Keratinocyte (primary cell): ENCODE measurements at regions not wholly inside any gene's neighbourhood (a gene's known extent, or its start where the extent isn't known, plus 50 kb on each side); places are given as distances from the start of the nearest gene placed in this dataset.

Experiments
- DNase-seq: peaks from one replicate; pipeline ENCODE4 v3.0.0-alpha.2; 2011; ENCODE audit warnings: low read depth, missing footprints, low spot score
- FAIRE-seq: peaks from 2 replicates; lab custom pipeline; 2011; peaks lifted over from hg19 to GRCh38; lab: Jason Lieb, UNC
- H2AFZ ChIP-seq: 2 replicates; pipeline ENCODE4 v1.6.0; 2012; ENCODE audit warnings: low read length, control low read depth, inconsistent platforms; ENCODE audit not compliant: control insufficient read depth
- H3K27ac ChIP-seq: 2 replicates; pipeline ENCODE4 v1.5.1; 2011; ENCODE audit warnings: low read length; ENCODE audit not compliant: control insufficient read depth, insufficient read depth
- H3K27me3 ChIP-seq: 3 replicates; pipeline ENCODE4 v1.6.0; 2011; ENCODE audit warnings: low read length; ENCODE audit not compliant: control insufficient read depth, insufficient read depth; ENCODE audit errors: extremely low read depth
- H3K36me3 ChIP-seq, 2 experiments: 2 replicates in 1 of 2; 3 replicates in 1 of 2; pipeline ENCODE4 v1.5.1; 2011; ENCODE audit warnings: low read length in 2 of 2, mild to moderate bottlenecking in 1 of 2; ENCODE audit not compliant: control insufficient read depth in 2 of 2, insufficient read depth in 2 of 2; ENCODE audit errors: extremely low read depth in 1 of 2
- H3K4me1 ChIP-seq: 3 replicates; pipeline ENCODE4 v1.5.1; 2011; ENCODE audit warnings: low read length; ENCODE audit not compliant: control insufficient read depth, insufficient read depth; ENCODE audit errors: extremely low read depth
- H3K4me2 ChIP-seq: 3 replicates; pipeline ENCODE4 v1.6.0; 2011; ENCODE audit warnings: low read depth, low read length; ENCODE audit not compliant: control insufficient read depth, insufficient read depth; ENCODE audit errors: extremely low read depth
- H3K4me3 ChIP-seq, 3 experiments: fragments of 200-600 bp in 1 of 3; sonication (generic) in 1 of 3; 2 replicates in 2 of 3; 3 replicates in 1 of 3; pipeline ENCODE4 v1.5.1; 2011 to 2016; ENCODE audit warnings: low read length in 3 of 3, mild to moderate bottlenecking in 3 of 3, control low read depth in 2 of 3, inconsistent platforms in 1 of 3, low read depth in 1 of 3, mixed read lengths in 1 of 3, mixed run types in 1 of 3, moderate library complexity in 1 of 3; ENCODE audit not compliant: control insufficient read depth in 2 of 3, insufficient read depth in 2 of 3; ENCODE audit errors: extremely low read depth in 1 of 3
- H3K79me2 ChIP-seq: 2 replicates; pipeline ENCODE4 v1.6.0; 2012; ENCODE audit warnings: low read length; ENCODE audit not compliant: control insufficient read depth, insufficient read depth
- H3K9ac ChIP-seq: 3 replicates; pipeline ENCODE4 v1.6.0; 2011; ENCODE audit warnings: low read length; ENCODE audit not compliant: control insufficient read depth, insufficient read depth; ENCODE audit errors: extremely low read depth
- H3K9me1 ChIP-seq: 3 replicates; pipeline ENCODE4 v1.6.0; 2011; ENCODE audit warnings: low read length; ENCODE audit not compliant: control insufficient read depth, insufficient read depth; ENCODE audit errors: extremely low read depth
- H3K9me3 ChIP-seq: 2 replicates; pipeline ENCODE4 v1.5.1; 2012; ENCODE audit warnings: low read depth, low read length; ENCODE audit not compliant: control insufficient read depth
- H4K20me1 ChIP-seq: 3 replicates; pipeline ENCODE4 v1.6.0; 2011; ENCODE audit warnings: low read length; ENCODE audit not compliant: control insufficient read depth, insufficient read depth; ENCODE audit errors: extremely low read depth
- EZH2 ChIP-seq: IDR thresholded peaks from one replicate; pipeline ENCODE4 v1.6.1; 2012; ENCODE audit warnings: inconsistent platforms, mild to moderate bottlenecking, low read length, moderate library complexity
- dilution Hi-C: fragments of 300-500 bp; cut with MboI; formaldehyde crosslinking; loops from one replicate; pipeline ENCODE4 v1.7.0; 2020; ENCODE audit warnings: low sequenced_read_pairs; ENCODE audit not compliant: extremely low pct_ligation_motif_present
- TF ChIP-seq, protein P1 (sequence below), 3 experiments: IDR thresholded peaks in 1 of 3; conservative IDR thresholded peaks in 1 of 3; optimal IDR thresholded peaks in 1 of 3; 2 replicates in 2 of 3; 3 replicates in 1 of 3; pipeline versions ENCODE3 to v1.5.1; 2011; ENCODE audit warnings: low read length in 3 of 3, mild to moderate bottlenecking in 3 of 3, moderate library complexity in 2 of 3, control low read depth in 1 of 3, inconsistent platforms in 1 of 3; ENCODE audit not compliant: insufficient read depth in 2 of 3; ENCODE audit errors: extremely low read depth in 1 of 3

DNA sequence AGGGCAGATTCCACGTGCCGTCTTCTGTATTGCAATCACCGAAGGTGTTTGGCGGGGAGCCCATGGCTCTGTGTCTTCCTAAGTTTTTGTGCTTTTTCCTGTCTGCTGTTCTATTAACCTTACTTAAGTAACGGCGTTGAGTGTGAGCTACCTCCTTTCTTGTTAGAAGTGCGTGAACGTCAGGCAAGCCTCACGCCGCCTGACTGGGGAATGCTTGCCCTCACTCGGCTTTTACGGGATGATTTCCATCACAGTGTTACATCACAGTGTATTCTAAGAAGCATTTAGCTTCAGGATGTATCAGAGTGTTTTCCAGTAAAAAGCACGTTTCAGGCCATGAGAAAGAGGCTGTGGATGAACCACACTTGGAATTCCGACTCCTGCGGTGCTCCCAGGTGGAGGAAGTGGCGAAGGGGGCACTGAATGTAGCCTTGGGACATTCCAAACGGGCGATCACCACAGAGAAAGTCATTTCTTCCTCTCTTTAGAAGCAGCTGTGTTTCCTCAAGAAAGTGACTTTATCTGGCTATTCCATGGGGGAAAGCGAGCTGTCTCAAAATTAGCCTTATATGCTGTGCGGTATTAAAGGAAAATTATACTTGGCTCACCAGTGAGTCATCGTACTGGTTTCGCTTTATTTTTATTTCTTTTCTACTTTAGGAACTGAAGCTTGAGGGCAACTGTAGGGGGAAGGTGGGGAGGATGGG lies 290.7 kb downstream of the KLF6 start:
- no peaks in the 10 kb centered on the region for H3K9me3 ChIP-seq
- FAIRE-seq (no peak), DNase-seq (no peak)
- H2AFZ ChIP-seq, result no peak overlapping the region
- H3K9ac ChIP-seq, result no peak overlapping the region
- no peaks in the 10 kb centered on the region for H3K36me3 ChIP-seq
- TF ChIP-seq EZH2, result no peak
- TF ChIP-seq, protein P1, sequence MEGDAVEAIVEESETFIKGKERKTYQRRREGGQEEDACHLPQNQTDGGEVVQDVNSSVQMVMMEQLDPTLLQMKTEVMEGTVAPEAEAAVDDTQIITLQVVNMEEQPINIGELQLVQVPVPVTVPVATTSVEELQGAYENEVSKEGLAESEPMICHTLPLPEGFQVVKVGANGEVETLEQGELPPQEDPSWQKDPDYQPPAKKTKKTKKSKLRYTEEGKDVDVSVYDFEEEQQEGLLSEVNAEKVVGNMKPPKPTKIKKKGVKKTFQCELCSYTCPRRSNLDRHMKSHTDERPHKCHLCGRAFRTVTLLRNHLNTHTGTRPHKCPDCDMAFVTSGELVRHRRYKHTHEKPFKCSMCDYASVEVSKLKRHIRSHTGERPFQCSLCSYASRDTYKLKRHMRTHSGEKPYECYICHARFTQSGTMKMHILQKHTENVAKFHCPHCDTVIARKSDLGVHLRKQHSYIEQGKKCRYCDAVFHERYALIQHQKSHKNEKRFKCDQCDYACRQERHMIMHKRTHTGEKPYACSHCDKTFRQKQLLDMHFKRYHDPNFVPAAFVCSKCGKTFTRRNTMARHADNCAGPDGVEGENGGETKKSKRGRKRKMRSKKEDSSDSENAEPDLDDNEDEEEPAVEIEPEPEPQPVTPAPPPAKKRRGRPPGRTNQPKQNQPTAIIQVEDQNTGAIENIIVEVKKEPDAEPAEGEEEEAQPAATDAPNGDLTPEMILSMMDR (optimal IDR thresholded peaks at IDR 0.05 in 1 of 3, IDR thresholded peaks at IDR 0.05 in 1 of 3, conservative IDR thresholded peaks at IDR 0.05 in 1 of 3; ENCODE audit: extremely low read depth in 1 of 3, insufficient read depth in 2 of 3, low read length in 3 of 3), result no peak
- H3K27ac ChIP-seq, result no peak overlapping the region
- no peaks in the 10 kb centered on the region for H3K27me3 ChIP-seq
- no peaks in the 10 kb centered on the region for H3K79me2 ChIP-seq
- no peak overlapping the region for H3K4me3 ChIP-seq
- no peaks in the 10 kb centered on the region for H4K20me1 ChIP-seq
- dilution Hi-C loops, result no loop called here
- H3K4me1 ChIP-seq, result peaks cover 2% of the 10 kb centered on the region
- no peaks in the 10 kb centered on the region for H3K9me1 ChIP-seq
- no peak overlapping the region for H3K4me2 ChIP-seq

DNA sequence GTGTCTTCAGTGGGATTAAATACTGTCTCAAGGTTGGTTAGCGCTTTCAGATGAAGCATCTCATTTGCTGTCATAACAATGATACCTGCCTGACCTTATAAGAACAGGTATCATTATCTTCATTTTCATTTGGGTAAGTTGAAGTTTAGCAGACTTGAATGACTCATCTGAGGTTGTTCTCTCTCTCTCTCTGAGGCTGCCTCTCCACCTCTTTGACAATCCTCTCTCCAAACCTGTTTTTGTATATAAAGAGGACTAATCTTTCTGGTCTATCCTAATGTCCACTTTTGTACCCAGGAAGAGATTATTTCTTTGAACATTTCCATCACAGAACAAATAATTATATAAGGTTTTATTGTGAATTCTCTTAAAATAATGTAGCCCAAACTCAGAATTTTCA lies 291.4 kb downstream of the KLF6 start:
- no peaks in the 10 kb centered on the region for H3K27me3 ChIP-seq
- no peak for FAIRE-seq
- H3K4me1 ChIP-seq, result peaks cover 2% of the 10 kb centered on the region
- no peaks in the 10 kb centered on the region for H3K9me1 ChIP-seq
- no peak overlapping the region for H3K9ac ChIP-seq
- H3K36me3 ChIP-seq, result no peaks in the 10 kb centered on the region
- dilution Hi-C loops, result no loop called here
- no peaks in the 10 kb centered on the region for H3K79me2 ChIP-seq
- no peaks in the 10 kb centered on the region for H4K20me1 ChIP-seq
- no peak overlapping the region for H2AFZ ChIP-seq
- no peaks in the 10 kb centered on the region for H3K9me3 ChIP-seq
- H3K27ac ChIP-seq, result no peak overlapping the region
- no peak overlapping the region for H3K4me2 ChIP-seq
- TF ChIP-seq, protein P1 (optimal IDR thresholded peaks at IDR 0.05 in 1 of 3, IDR thresholded peaks at IDR 0.05 in 1 of 3, conservative IDR thresholded peaks at IDR 0.05 in 1 of 3; ENCODE audit: extremely low read depth in 1 of 3, insufficient read depth in 2 of 3, low read length in 3 of 3), result no peak
- TF ChIP-seq EZH2, result no peak
- no peak for DNase-seq
- no peak overlapping the region for H3K4me3 ChIP-seq
